DND-41 (cell line): ENCODE measurements at regions not wholly inside any gene's neighbourhood (a gene's known extent, or its start where the extent isn't known, plus 50 kb on each side); places are given as distances from the start of the nearest gene placed in this dataset.
"Not testable (repeated sequence)": the region's sequence is repeated elsewhere in the genome, so short reads cannot be mapped to it uniquely, and the experiment has no call there.

Experiments
- ATAC-seq: fragments of 200-7000 bp; cut with Tn5 transposase; 3 replicates; pipeline ENCODE4 v1.9.1; 2021; ENCODE audit warnings: low read depth; ENCODE audit not compliant: insufficient read depth
- DNase-seq: peaks from one replicate; pipeline ENCODE4 v3.0.0-alpha.2; 2020
- H2AFZ ChIP-seq: 2 replicates; pipeline ENCODE4 v1.6.0; 2012; ENCODE audit warnings: low read depth, low read length
- H3K27ac ChIP-seq: 2 replicates; pipeline ENCODE4 v1.5.1; 2012; ENCODE audit warnings: low read length, inconsistent platforms
- H3K27me3 ChIP-seq: fragments of 200-600 bp; sonication (generic); 2 replicates; pipeline ENCODE4 v1.6.0; 2012; ENCODE audit warnings: low read length, mild to moderate bottlenecking, inconsistent platforms; ENCODE audit not compliant: insufficient read depth, poor library complexity
- H3K36me3 ChIP-seq: 2 replicates; pipeline ENCODE4 v1.5.1; 2012; ENCODE audit warnings: low read length, inconsistent platforms; ENCODE audit not compliant: insufficient read depth
- H3K4me1 ChIP-seq: 2 replicates; pipeline ENCODE4 v1.5.1; 2012; ENCODE audit warnings: mild to moderate bottlenecking, low read length; ENCODE audit not compliant: insufficient read depth
- H3K4me2 ChIP-seq: 2 replicates; pipeline ENCODE4 v1.6.0; 2012; ENCODE audit warnings: mild to moderate bottlenecking, moderate library complexity, low read length, inconsistent platforms; ENCODE audit not compliant: insufficient read depth
- H3K4me3 ChIP-seq, 2 experiments: fragments of 200-600 bp in 1 of 2; shearing (Covaris generic) in 1 of 2; 2 replicates each; pipeline ENCODE4 v1.5.1; 2012 to 2016; ENCODE audit warnings: inconsistent platforms in 2 of 2, low read length in 2 of 2, mild to moderate bottlenecking in 2 of 2, low read depth in 1 of 2, moderate library complexity in 1 of 2
- H3K79me2 ChIP-seq: 2 replicates; pipeline ENCODE4 v1.6.0; 2012; ENCODE audit warnings: low read length, inconsistent platforms; ENCODE audit not compliant: insufficient read depth
- H3K9ac ChIP-seq: 2 replicates; pipeline ENCODE4 v1.6.0; 2012; ENCODE audit warnings: low read depth, mild to moderate bottlenecking, inconsistent platforms, low read length, moderate library complexity
- H3K9me3 ChIP-seq: 2 replicates; pipeline ENCODE4 v1.5.1; 2012; ENCODE audit warnings: low read length, moderate library complexity, mild to moderate bottlenecking, inconsistent platforms; ENCODE audit not compliant: insufficient read depth, severe bottlenecking
- H4K20me1 ChIP-seq: 2 replicates; pipeline ENCODE4 v1.6.0; 2012; ENCODE audit warnings: low read length; ENCODE audit not compliant: insufficient read depth
- EZH2 ChIP-seq: IDR thresholded peaks from 3 replicates; pipeline ENCODE4 v1.6.1; 2012; ENCODE audit warnings: borderline replicate concordance, low read depth, mild to moderate bottlenecking, moderate library complexity, low read length, inconsistent platforms; ENCODE audit not compliant: severe bottlenecking
- TF ChIP-seq, protein P1 (sequence below): IDR thresholded peaks from 2 replicates; pipeline ENCODE4 v1.5.1; 2012; ENCODE audit warnings: borderline replicate concordance, low read length, moderate library complexity, mild to moderate bottlenecking; ENCODE audit not compliant: poor library complexity, severe bottlenecking; ENCODE audit errors: extremely low read depth

DNA sequence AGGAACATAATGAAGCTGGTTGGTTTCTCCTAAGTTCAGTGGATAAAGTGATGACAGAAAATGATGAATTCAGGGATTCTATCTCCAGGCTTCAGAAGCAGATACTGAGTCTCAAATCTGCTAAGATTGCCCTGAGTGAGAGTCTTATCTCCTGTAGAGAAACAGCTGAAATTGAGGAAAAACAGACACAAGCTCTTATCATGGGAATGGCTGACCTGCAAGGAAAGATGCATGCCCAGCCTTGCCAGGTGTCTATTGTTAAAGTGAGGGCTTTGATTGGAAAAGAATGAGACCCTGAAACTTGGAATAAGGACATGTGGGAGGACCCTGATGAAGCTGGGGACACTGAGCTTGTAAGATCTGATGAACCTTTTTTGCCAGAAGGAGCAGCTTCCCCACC is 100.3 kb downstream of the DNAJB9 start:
- Histone ChIP-seq H3K27me3 (no peaks in the 10 kb centered on the region), H3K27ac (no peak overlapping the region), H3K4me2 (no peak overlapping the region), H3K9ac (no peak overlapping the region), H3K4me1 (no peaks in the 10 kb centered on the region), H4K20me1 (no peaks in the 10 kb centered on the region), H3K79me2 (no peaks in the 10 kb centered on the region), H3K4me3 (no peak overlapping the region), H3K36me3 (no peaks in the 10 kb centered on the region), H2AFZ (no peak overlapping the region), H3K9me3 (no peaks in the 10 kb centered on the region)
- DNase-seq, result no peak
- TF ChIP-seq, protein P1, sequence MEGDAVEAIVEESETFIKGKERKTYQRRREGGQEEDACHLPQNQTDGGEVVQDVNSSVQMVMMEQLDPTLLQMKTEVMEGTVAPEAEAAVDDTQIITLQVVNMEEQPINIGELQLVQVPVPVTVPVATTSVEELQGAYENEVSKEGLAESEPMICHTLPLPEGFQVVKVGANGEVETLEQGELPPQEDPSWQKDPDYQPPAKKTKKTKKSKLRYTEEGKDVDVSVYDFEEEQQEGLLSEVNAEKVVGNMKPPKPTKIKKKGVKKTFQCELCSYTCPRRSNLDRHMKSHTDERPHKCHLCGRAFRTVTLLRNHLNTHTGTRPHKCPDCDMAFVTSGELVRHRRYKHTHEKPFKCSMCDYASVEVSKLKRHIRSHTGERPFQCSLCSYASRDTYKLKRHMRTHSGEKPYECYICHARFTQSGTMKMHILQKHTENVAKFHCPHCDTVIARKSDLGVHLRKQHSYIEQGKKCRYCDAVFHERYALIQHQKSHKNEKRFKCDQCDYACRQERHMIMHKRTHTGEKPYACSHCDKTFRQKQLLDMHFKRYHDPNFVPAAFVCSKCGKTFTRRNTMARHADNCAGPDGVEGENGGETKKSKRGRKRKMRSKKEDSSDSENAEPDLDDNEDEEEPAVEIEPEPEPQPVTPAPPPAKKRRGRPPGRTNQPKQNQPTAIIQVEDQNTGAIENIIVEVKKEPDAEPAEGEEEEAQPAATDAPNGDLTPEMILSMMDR, result no peak
- TF ChIP-seq EZH2, result no peak
- ATAC-seq, result no peak

DNA sequence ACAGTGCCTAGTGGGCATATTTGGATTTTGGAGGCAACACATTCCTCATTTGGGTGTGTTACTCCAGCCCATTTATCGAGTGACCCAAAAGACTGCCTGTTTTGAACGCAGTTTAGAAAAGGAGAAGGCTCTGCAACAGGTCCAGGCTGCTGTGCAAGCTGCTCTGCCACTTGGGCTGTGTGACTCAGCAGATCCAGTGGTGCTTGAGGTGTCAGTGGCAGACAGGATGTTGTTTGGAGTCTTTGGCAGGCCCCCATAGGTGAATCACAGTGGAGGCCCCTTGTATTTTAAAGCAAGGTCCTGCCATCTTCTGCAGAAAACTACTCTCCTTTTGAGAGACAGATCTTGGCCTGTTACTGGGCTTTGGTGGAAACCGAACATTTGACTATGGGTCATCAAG is 104.0 kb downstream of the DNAJB9 start:
- peak overlapping the region; percentile 39; the same call in 1 of the 2 replicates for H2AFZ ChIP-seq
- not testable (repeated sequence) for H3K79me2 ChIP-seq, H4K20me1 ChIP-seq, H3K27me3 ChIP-seq, H3K27ac ChIP-seq, H3K4me3 ChIP-seq, H3K4me1 ChIP-seq, H3K9me3 ChIP-seq, H3K4me2 ChIP-seq, H3K36me3 ChIP-seq, H3K9ac ChIP-seq
- peak; percentile 13 for DNase-seq
- ATAC-seq, result peak; percentile 54; the same call in 2 of the 3 replicates

DNA sequence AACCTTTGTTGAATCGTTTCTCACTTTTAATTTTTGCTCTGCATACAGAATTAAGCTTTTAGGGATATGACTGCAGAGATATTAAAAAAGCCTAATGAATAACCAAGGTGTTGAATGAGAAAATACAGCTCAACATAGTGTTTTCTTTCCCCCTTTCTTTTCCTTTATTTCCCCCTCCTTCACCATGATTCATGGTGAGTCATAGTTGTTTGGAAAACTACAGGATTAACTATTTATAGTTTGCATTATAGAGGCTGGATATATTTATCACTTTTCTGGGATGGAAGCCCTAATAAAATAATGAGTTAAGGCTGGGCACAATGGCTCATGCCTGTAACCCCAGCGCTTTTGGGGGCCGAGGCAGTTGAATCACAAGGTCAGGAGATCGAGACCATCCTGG is 115.0 kb downstream of the DNAJB9 start:
- DNase-seq (no peak), ATAC-seq (no peak)
- Histone ChIP-seq H3K27me3 (no peaks in the 10 kb centered on the region), H3K4me2 (no peak overlapping the region), H3K27ac (no peak overlapping the region), H4K20me1 (no peaks in the 10 kb centered on the region), H3K4me1 (no peaks in the 10 kb centered on the region), H3K9ac (no peak overlapping the region), H3K4me3 (no peak overlapping the region), H3K9me3 (no peaks in the 10 kb centered on the region), H2AFZ (no peak overlapping the region), H3K36me3 (no peaks in the 10 kb centered on the region), H3K79me2 (no peaks in the 10 kb centered on the region)
- TF ChIP-seq, protein P1, result no peak
- TF ChIP-seq EZH2, result no peak

DNA sequence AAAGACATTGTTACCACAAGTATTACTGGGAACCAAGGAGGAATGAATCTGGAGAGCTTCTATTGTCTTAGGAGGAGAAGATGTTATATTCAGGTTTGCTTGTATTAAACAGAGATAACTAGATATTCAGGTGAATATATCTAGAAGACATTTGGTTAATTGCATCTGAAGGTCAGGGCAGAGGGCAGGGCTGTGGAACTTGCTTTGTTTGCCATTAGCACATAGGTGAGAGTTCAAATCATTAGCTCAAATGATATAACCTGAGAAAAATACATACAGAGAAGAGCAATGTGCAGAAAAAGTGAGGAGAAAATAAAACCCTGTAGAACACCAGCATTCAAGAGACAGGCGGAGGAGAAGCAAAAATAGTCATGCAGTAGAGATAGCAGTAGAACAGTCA is 116.8 kb downstream of the DNAJB9 start:
- Histone ChIP-seq H2AFZ (no peak overlapping the region), H3K4me2 (no peak overlapping the region), H3K36me3 (no peaks in the 10 kb centered on the region), H3K79me2 (no peaks in the 10 kb centered on the region), H3K4me1 (no peaks in the 10 kb centered on the region), H3K9me3 (no peaks in the 10 kb centered on the region), H3K4me3 (no peak overlapping the region), H3K9ac (no peak overlapping the region), H3K27me3 (no peaks in the 10 kb centered on the region), H3K27ac (no peak overlapping the region), H4K20me1 (no peaks in the 10 kb centered on the region)
- DNase-seq (no peak), ATAC-seq (no peak)
- TF ChIP-seq EZH2, result no peak
- TF ChIP-seq, protein P1, result no peak
